GM21528 (cell line): ENCODE measurements at regions not wholly inside any gene's neighbourhood (a gene's known extent, or its start where the extent isn't known, plus 50 kb on each side); places are given as distances from the start of the nearest gene placed in this dataset.

Experiments used
- ATAC-seq: cut with Tn5 transposase; IDR thresholded peaks from one replicate; pipeline ENCODE4 v1.9.1; 2021; ENCODE audit warnings: mild to moderate bottlenecking, moderate library complexity; ENCODE audit not compliant: unreplicated experiment, low FRiP score

- ATAC-seq, result no peak
These were observed 262.7 kb upstream of the STT3B start for GRCh38 chr3:31270010-31270409.

- no peak for ATAC-seq
These were observed 258.2 kb upstream of the STT3B start for GRCh38 chr3:31274326-31275024.

GRCh38 chr3:31275038-31275572, 257.6 kb upstream of the STT3B start:
- no peak for ATAC-seq

GRCh38 chr3:31275583-31275982, 257.1 kb upstream of the STT3B start:
- no peak for ATAC-seq

GRCh38 chr3:31277582-31277981, 255.1 kb upstream of the STT3B start:
- no peak for ATAC-seq

DNA sequence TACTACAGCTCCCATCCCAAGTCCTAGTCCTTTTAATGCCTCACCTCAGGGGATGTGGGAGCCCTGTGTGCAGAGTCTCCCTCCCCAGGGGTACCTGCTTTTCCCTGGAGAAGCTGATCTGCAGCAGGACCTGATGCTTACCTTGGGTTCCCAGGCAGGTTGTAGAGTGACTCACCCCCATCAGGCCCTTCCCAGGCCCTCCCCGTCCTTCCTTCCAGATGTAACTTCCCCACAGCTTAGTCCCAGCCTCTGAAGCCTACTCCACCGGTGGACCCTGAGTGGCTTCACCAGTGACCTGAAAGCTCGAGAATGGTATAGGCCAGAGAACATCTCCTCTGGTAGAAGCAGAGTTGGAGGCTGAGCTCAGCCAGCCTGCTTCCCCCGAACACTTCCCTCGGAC, 254.2 kb upstream of the STT3B start:
- no peak for ATAC-seq

- ATAC-seq, result no peak
These were observed 247.9 kb upstream of the STT3B start for GRCh38 chr3:31284776-31285175.

GRCh38 chr3:31285833-31286486, 246.8 kb upstream of the STT3B start:
- ATAC-seq, result no peak

DNA sequence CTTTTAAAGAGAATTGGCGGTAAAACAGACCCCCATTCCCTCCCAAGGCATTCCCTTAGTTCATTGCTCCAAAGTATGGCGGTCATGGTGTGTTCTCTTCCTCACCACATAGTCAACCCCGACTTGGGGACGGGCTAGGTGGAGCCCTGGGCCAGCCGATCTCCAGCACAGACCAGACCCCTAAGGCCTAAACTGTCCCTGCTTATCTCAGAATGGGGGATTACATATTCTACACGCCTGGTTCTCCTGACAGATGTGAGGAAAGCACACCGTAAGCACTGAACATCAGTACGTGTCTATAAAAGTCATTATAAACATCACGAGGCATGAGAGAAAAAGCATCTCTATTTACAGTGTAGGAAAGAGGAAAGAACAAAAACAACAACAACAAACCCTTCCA, 244.5 kb upstream of the STT3B start:
- ATAC-seq, result no peak

GRCh38 chr3:31288641-31289100, 244.1 kb upstream of the STT3B start:
- ATAC-seq, result no peak

- ATAC-seq, result no peak
These were observed 243.1 kb upstream of the STT3B start for GRCh38 chr3:31289584-31289983.

GRCh38 chr3:31290046-31290445, 242.7 kb upstream of the STT3B start:
- no peak for ATAC-seq

DNA sequence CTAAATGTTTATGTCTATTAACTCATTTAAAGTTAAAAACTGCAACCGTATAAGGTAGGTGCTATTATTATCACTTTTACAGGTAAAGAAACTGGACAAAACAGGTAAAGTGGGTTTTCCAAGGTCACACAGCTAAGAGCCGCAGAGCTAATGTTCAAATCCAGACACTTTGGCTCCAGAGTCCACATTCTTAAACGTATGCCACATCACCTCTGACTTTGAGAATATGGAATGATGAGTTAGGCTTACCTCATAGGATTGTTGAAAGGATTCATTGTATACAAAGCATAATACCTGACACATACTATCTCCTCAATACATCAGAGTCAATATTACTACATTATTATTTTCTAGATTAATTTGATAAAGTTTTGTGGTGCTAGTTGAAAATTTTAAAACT, 240.9 kb upstream of the STT3B start:
- no peak for ATAC-seq

- no peak for ATAC-seq
These were observed 238.1 kb upstream of the STT3B start for GRCh38 chr3:31294430-31295149.

- no peak for ATAC-seq
These were observed 237.5 kb upstream of the STT3B start for GRCh38 chr3:31295150-31295765.

- ATAC-seq, result no peak
These were observed 234.9 kb upstream of the STT3B start for GRCh38 chr3:31297726-31298298.

- no peak for ATAC-seq
These were observed 232.0 kb upstream of the STT3B start for GRCh38 chr3:31300456-31301443.

GRCh38 chr3:31302343-31302742, 230.4 kb upstream of the STT3B start:
- ATAC-seq, result no peak

DNA sequence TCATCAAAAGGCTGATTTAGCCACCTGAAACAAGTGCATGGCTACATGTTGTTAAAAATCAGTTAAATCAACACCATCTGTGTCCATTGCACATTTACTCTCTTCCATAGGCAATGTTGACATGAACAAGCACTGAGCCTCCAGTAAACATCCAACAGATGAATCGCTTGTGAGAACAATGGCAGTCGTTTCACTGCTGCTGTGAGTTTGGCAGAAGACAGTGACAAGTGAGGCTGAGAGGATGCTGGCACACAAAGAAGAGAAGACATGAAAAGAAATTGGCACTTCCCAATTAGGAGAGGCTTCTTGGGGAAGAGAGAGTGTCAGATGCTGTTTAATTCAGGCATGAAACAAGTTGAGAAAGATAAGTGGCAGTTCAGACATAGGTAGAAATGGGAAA, 227.4 kb upstream of the STT3B start:
- ATAC-seq, result no peak
